Peyer's patch (tissue), 4 donors: ENCODE measurements at regions not wholly inside any gene's neighbourhood (a gene's known extent, or its start where the extent isn't known, plus 50 kb on each side); places are given as distances from the start of the nearest gene placed in this dataset.
"Not testable (repeated sequence)": the region's sequence is repeated elsewhere in the genome, so short reads cannot be mapped to it uniquely, and the experiment has no call there.

Experiments used
- DNase-seq, 3 donors: peaks; one replicate each; pipeline ENCODE4 v3.0.0-alpha.2; 2017 to 2019
- H3K27ac ChIP-seq, 4 donors: fragments of 200-600 bp; sonication (generic); one replicate each; pipeline ENCODE4 v1.5.1; 2016 to 2019
- H3K27me3 ChIP-seq, 2 donors: fragments of 200-600 bp; sonication (generic); one replicate each; pipeline ENCODE4 v1.5.1; 2019
- H3K36me3 ChIP-seq, 3 donors: fragments of 200-600 bp; sonication (generic); one replicate each; pipeline ENCODE4 v1.5.1; 2016 to 2019
- H3K4me1 ChIP-seq, 4 donors: fragments of 200-600 bp; sonication (generic); one replicate each; pipeline ENCODE4 v1.5.1; 2016 to 2019
- H3K4me3 ChIP-seq, 4 donors: fragments of 200-600 bp; sonication (generic); 1 replicate in 3 of 4; 2 replicates in 1 of 4; pipeline ENCODE4 v1.5.1; 2016 to 2019; ENCODE audit warnings: mild to moderate bottlenecking in 1 of 4
- H3K9me3 ChIP-seq, 4 donors: fragments of 200-600 bp; sonication (generic); one replicate each; pipeline ENCODE4 v1.5.1; 2016 to 2019; ENCODE audit warnings: mild to moderate bottlenecking in 1 of 4
- POLR2A ChIP-seq, 2 donors: fragments of 450-650 bp; IDR thresholded peaks; one replicate each; pipeline ENCODE4 v1.5.1; 2017; ENCODE audit warnings: antibody characterized with exemption in 2 of 2, mild to moderate bottlenecking in 2 of 2, moderate library complexity in 2 of 2
- TF ChIP-seq, protein P1 (sequence below), 6 experiments: fragments of 450-650 bp in 4 of 6; fragments of 200-600 bp in 2 of 6; sonication (generic) in 1 of 6; IDR thresholded peaks; one replicate each; pipeline ENCODE4 v1.5.1; 2017 to 2019; ENCODE audit warnings: antibody characterized with exemption in 6 of 6, mild to moderate bottlenecking in 3 of 6, moderate library complexity in 1 of 6

DNA sequence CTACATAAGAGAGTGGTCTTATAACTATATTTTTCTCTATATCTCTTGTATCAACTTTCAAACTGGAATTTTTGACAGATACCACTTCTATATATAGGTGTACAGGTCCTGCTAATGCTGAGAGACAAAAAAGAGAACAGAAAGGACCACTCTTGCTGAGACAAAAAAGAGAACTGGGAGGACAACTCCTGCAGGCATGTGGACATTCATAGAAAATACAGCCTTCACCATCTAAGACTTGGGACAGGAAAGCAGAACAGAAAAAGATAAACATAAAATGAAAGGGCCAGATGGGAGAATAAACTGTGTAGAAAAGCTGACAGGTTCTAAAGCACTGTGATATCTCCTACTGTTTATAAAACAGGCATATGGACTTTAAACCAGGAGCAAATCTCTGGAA, 541.0 kb upstream of the ADGRB3 start:
- Histone ChIP-seq H3K27me3 (no peaks in the 10 kb centered on the region), H3K27ac (no peak overlapping the region), H3K9me3 (no peaks in the 10 kb centered on the region), H3K4me1 (no peaks in the 10 kb centered on the region), H3K36me3 (no peaks in the 10 kb centered on the region), H3K4me3 (no peak overlapping the region)
- no peak for DNase-seq
- TF ChIP-seq, protein P1, sequence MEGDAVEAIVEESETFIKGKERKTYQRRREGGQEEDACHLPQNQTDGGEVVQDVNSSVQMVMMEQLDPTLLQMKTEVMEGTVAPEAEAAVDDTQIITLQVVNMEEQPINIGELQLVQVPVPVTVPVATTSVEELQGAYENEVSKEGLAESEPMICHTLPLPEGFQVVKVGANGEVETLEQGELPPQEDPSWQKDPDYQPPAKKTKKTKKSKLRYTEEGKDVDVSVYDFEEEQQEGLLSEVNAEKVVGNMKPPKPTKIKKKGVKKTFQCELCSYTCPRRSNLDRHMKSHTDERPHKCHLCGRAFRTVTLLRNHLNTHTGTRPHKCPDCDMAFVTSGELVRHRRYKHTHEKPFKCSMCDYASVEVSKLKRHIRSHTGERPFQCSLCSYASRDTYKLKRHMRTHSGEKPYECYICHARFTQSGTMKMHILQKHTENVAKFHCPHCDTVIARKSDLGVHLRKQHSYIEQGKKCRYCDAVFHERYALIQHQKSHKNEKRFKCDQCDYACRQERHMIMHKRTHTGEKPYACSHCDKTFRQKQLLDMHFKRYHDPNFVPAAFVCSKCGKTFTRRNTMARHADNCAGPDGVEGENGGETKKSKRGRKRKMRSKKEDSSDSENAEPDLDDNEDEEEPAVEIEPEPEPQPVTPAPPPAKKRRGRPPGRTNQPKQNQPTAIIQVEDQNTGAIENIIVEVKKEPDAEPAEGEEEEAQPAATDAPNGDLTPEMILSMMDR (IDR thresholded peaks at IDR 0.05), result no peak
- TF ChIP-seq POLR2A (IDR thresholded peaks at IDR 0.05), result no peak

DNA sequence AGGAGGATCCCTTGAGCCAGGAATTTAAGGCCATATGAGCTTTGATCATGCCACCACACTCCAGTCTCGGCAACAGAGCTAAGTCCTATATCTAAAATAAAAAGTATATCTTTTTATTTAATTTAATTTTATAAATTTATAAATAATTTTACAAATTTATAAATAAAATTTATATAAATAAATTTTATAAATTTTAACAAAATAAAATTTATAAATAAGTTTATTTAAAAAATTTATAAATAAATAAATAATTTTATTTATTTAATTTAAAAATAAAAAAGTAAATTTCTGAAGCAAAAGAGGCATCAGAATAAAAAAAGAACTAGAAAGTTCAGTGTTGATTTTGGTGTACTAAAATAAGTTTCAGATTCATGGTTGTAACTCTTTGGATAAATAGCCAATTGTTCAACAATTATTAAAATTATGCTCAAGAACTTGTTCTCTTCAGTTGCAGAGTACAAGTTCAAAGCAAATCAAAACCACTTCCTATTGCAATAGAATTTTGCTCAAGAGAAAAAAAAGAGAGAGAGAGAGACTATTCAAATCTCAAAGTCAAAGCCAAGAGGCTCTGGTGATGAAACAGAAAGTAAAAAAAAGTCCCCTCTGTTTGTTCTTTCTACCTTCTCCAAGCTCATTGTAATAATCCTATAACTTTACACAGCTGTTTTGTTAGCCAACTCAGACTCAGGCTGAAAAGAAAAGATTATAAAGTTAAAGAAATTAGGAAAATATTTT, 547.5 kb upstream of the ADGRB3 start:
- no peak overlapping the region for H3K4me3 ChIP-seq
- no peak overlapping the region for H3K27ac ChIP-seq
- no peaks in the 10 kb centered on the region for H3K4me1 ChIP-seq
- TF ChIP-seq, protein P1 (IDR thresholded peaks at IDR 0.05), result no peak
- no peak for TF ChIP-seq POLR2A (IDR thresholded peaks at IDR 0.05)
- DNase-seq, result no peak
- H3K9me3 ChIP-seq, result no peaks in the 10 kb centered on the region
- no peaks in the 10 kb centered on the region for H3K36me3 ChIP-seq
- H3K27me3 ChIP-seq, result no peaks in the 10 kb centered on the region

DNA sequence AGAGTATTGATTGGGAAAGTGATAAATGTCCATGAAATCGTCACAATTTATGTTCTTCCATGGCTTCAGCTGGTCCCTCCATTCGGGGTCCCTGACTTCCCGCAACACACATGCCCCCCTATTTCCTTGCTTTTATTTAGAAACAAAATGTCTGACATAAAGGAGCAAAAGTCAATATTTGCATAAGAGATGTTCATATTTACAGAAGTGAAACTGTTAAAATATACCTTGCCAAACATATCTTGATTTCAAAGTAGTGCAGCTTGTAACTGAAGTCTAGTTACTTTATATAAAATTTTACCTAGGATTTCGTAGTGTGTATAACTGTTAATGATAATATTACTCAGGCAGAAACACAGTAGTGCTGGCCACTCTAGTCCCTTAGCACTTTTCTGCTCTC, 548.9 kb upstream of the ADGRB3 start:
- no peaks in the 10 kb centered on the region for H3K4me1 ChIP-seq
- H3K27ac ChIP-seq, result no peak overlapping the region
- no peak for DNase-seq
- H3K27me3 ChIP-seq, result no peaks in the 10 kb centered on the region
- H3K9me3 ChIP-seq, result no peaks in the 10 kb centered on the region
- H3K4me3 ChIP-seq, result no peak overlapping the region
- H3K36me3 ChIP-seq, result no peaks in the 10 kb centered on the region
- TF ChIP-seq, protein P1 (IDR thresholded peaks at IDR 0.05), result no peak
- TF ChIP-seq POLR2A (IDR thresholded peaks at IDR 0.05), result no peak

DNA sequence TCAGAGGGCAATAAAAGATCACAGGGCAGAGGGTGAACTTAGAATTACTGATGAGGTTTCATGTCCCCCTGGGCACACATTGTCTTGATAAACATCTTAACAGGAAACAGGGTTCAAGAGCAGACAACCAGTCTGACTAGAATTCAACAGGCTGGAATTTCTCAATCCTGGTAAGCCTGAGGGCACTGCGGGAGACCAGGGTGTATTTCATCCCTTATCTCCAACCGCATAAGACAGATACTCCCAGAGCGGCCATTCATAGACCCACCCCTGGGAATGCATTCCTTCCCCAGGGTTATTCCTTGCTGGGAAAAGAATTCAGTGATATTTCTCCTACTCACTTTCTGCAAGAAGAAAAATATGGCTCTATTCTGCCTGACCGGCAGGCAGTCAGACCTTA, 549.5 kb upstream of the ADGRB3 start:
- not testable (repeated sequence) for H3K9me3 ChIP-seq, H3K36me3 ChIP-seq, H3K27me3 ChIP-seq, H3K4me1 ChIP-seq, H3K27ac ChIP-seq, H3K4me3 ChIP-seq, DNase-seq

DNA sequence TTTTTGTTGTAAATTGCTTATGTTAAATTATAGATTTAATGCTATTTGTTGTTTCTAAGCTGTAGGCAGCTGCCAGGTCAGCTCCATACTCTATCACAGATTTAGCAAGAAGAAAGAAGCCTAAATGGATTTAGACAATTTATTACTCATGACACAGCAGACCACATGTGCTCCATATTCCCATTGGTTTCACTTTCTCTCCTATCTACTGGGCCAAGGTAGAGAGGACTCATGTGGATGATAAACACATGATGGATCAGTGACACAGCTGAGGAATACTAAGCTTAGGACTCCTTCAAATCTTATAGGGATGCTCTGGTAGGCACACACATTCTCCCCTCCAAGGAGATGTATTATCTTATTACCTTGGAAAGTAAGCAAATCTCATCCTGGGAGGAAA, 553.0 kb upstream of the ADGRB3 start:
- H3K27me3 ChIP-seq, result no peaks in the 10 kb centered on the region
- H3K4me3 ChIP-seq, result no peak overlapping the region
- TF ChIP-seq POLR2A (IDR thresholded peaks at IDR 0.05), result no peak
- TF ChIP-seq, protein P1 (IDR thresholded peaks at IDR 0.05), result no peak
- no peaks in the 10 kb centered on the region for H3K9me3 ChIP-seq
- no peaks in the 10 kb centered on the region for H3K4me1 ChIP-seq
- H3K36me3 ChIP-seq, result no peaks in the 10 kb centered on the region
- no peak overlapping the region for H3K27ac ChIP-seq
- no peak for DNase-seq

DNA sequence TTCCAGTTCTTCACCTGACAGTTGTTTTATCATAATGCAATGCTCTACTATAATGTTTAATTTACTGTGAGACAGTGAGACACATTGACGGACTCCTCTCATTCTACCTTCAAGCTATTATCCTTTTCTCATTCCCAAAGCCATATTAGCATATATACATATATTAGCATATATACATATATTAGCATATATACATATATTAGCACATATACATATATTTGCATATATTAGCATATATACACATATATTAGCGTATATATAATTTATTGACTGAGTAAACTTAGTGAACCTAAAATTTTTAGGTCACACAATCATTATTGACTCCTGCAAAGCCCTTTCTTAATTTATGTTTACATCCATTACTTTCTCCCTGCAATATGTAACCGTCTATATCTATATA, 555.0 kb upstream of the ADGRB3 start:
- H3K27me3 ChIP-seq, result no peaks in the 10 kb centered on the region
- H3K4me3 ChIP-seq, result no peak overlapping the region
- H3K4me1 ChIP-seq, result no peaks in the 10 kb centered on the region
- TF ChIP-seq, protein P1 (IDR thresholded peaks at IDR 0.05), result no peak
- TF ChIP-seq POLR2A (IDR thresholded peaks at IDR 0.05), result no peak
- H3K9me3 ChIP-seq, result no peaks in the 10 kb centered on the region
- no peak overlapping the region for H3K27ac ChIP-seq
- no peak for DNase-seq
- H3K36me3 ChIP-seq, result no peaks in the 10 kb centered on the region
